HG02798 (cell line): ENCODE measurements at regions not wholly inside any gene's neighbourhood (a gene's known extent, or its start where the extent isn't known, plus 50 kb on each side); places are given as distances from the start of the nearest gene placed in this dataset.
"Not testable (repeated sequence)": the region's sequence is repeated elsewhere in the genome, so short reads cannot be mapped to it uniquely, and the experiment has no call there.

Experiments used
- ATAC-seq: cut with Tn5 transposase; IDR thresholded peaks from one replicate; pipeline ENCODE4 v1.9.1; 2021; ENCODE audit warnings: mild to moderate bottlenecking; ENCODE audit not compliant: unreplicated experiment, poor library complexity

- ATAC-seq, result no peak
Measured at GRCh38 chr5:165334201-165334600, 1828.8 kb downstream of the MAT2B start.

- ATAC-seq, result no peak
Measured at GRCh38 chr5:165349735-165350134, 1844.3 kb downstream of the MAT2B start.

DNA sequence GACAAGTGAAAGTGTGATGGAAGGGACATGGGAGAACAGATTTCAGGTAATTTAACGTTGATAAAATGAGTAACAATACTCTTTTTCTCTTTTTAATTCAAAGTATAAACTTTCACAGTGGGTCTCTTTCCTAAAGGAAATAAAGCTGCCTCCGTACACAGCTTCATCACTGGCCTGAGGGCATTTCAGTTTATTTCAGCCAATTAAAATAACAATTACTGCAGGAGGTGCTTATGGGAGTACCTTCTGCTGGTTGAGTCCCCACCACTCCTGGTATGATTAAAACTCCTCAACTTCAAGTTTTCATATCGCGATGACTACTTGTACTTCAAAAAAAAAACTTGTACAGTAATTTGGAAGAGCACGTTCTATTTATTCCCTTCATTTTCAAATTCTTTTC, 1845.9 kb downstream of the MAT2B start:
- ATAC-seq, result no peak

DNA sequence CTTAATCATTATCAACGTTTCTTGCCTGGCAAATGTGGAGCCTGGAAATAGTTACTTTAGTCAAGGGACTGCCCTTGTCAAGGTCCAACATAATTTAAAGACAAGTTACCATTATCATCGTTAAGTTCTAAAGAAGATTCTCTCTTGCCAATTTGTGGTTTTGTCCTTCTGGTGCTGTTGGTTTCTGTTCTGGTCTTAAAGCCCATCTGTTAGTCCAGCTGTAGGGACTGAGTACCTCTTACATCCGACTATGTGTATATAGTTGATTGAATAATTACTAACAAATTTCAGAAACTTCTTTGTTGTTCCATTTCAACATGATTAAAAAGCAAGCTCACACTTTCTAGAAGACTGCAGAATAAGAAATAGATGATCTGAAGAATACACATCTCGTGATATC, 1854.9 kb downstream of the MAT2B start:
- no peak for ATAC-seq

GRCh38 chr5:165360784-165361542, 1855.5 kb downstream of the MAT2B start:
- ATAC-seq, result no peak

GRCh38 chr5:165370233-165370632, 1864.8 kb downstream of the MAT2B start:
- no peak for ATAC-seq

GRCh38 chr5:165370794-165371193, 1865.4 kb downstream of the MAT2B start:
- no peak for ATAC-seq

DNA sequence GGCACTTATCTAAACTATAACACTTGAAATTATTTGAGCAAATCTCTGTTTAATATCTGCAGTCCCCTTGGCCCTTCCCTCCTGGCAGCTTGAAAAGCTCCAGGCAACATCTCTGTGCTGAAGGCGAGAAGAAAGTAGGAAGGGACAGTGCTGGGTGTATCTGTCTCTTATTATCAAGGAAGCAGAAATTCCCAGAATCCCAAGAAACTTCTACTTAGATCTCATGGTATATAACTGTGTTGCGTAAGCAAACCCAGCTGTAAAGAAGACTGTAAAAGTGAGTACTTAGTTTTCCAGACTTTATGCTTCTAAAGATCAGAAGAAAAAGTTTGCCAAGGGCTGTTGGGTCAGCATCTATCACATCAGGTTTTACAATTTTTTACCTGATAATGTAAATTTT, 1869.8 kb downstream of the MAT2B start:
- no peak for ATAC-seq

DNA sequence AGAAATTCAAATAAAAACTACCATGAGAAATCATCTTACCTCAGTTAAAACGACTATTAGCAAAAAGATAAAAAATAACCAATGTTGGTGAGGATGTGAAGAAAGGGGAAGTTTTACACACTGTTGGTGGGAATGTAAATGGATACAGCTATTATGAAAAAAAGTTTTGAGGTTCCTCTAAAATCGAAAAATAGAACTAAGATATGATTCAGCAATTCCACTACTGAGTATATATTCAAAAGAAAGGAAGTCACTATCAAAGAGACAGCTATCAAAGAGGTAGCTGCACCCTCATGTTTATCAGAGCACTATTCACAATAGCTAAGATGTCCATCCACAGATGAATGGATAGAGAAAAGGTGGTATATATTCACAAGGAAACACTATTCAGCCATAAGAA, 1888.4 kb downstream of the MAT2B start:
- ATAC-seq, result no peak

GRCh38 chr5:165397516-165397915, 1892.1 kb downstream of the MAT2B start:
- no peak for ATAC-seq

DNA sequence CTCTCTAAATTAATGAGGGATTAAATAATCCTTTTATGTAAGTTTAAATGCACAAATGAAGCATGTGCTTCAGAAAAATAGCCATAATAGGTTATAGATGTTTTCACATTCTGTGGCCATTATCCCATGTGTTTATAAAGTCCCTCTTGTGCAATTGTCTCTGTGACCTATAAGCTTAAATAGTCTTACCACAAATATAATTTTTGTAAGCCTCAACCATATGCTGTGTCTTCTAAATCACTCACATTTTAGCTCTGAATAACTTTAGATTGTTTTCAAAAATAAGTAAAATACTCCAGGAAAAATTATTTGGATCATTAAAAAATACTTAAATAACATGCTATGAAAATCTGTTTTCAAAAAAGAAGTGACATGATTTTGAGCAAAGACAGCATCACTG, 1894.7 kb downstream of the MAT2B start:
- ATAC-seq, result no peak

DNA sequence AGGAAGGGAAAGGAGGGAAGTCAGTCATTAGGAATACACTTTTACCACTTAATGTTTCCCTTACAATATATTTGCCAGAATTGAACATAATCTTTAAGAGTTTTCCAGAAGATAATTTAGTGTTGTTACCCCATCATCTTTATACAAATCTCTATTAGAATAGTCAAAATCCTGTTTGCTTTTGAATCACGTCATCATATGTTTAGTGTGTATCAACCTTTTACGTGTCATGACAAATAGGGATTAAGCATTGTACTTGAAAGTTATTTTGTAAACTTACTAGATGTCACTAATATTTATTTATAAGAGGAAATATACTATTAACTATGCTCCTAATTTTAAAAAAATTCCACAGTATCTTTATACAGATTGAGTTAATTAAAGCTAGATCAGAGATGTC, 1899.5 kb downstream of the MAT2B start:
- ATAC-seq, result no peak

GRCh38 chr5:165405340-165405739, 1899.9 kb downstream of the MAT2B start:
- ATAC-seq, result no peak

DNA sequence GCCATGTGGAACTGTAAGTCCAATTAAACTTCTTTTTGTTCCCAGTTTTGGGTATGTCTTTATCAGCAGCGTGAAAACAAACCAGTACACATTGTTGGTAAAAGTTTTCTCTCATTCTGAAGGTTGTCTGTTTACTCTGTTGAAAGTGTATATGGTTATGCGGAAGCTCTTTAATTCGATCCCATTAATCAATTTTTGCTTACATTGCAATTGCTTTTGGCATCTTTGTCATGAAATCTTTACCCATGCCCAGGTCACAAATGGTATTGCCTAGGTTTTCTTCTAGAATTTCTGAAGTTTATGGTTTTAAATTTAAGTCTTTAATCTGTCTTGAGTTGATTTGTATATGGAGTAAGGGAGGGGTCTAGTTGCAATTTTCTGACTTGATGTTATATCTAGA, 1901.9 kb downstream of the MAT2B start:
- ATAC-seq, result no peak

DNA sequence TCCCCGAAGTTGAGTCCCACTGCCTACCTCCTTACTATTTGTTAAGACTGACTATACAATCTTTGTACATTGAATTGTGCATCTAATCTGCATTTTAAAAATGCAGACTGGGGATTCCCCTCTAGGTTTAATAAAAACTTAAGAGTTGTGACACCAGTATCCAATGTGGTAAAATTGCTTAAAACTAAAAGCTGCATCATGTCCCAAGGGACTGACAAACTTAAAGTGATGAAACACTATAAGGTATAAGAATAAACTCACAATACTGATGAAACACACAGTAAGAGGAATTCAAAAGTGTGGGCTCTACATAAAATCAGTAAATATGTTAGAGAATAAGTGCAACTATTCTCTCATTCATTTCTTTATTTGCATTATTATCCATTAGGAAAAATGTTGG, 1905.1 kb downstream of the MAT2B start:
- ATAC-seq, result no peak

- ATAC-seq, result not testable (repeated sequence)
Measured at GRCh38 chr5:165411532-165411931, 1906.1 kb downstream of the MAT2B start.

DNA sequence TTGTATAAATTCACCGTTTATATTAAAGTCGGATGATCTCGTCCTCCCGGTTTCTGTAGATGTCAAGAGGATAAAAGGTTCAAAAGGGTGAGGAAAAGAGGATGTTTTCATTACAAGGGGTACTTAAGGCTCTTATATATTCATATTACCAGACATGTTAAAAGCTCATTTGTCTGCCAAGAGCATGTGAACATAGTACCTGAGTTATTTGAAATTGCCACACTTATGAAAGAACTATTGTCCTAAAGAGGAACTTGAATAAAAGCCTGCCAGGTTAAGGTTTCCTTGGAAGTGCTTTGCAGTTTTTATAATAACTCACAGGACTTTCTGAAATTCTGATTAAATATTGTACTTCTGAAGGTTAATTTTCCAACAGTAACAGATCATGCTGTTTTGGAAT, 1915.1 kb downstream of the MAT2B start:
- ATAC-seq, result no peak

DNA sequence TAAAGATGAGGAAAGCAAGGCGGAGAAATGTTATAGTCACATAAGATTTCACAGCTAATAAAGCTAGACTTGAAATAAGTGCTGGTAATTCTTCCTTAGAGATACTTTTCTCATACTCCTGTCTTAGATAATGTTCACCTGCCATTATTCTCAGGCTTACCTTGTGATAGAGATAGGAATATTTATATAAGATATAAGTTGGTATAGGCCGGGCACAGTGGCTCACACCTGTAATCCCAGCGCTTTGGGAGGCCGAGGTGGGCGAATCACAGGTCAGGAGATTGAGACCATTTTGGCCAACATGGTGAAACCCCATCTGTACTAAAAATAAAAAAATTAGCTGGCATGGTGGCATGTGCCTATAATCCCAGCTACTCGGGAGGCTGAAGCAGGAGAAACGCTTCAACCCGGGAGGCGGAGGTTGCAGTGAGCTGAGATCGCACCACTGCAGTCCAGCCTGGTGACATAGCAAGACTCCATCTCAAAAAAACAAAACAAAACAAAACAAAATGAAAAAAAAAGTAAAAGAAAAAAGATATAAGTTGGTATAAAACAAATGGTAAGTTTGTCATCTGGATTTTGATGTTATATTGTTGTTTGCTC, 1918.4 kb downstream of the MAT2B start:
- ATAC-seq, result no peak

GRCh38 chr5:165425594-165425993, 1920.2 kb downstream of the MAT2B start:
- ATAC-seq, result no peak

- no peak for ATAC-seq
Measured at GRCh38 chr5:165448753-165449152, 1943.3 kb downstream of the MAT2B start.

DNA sequence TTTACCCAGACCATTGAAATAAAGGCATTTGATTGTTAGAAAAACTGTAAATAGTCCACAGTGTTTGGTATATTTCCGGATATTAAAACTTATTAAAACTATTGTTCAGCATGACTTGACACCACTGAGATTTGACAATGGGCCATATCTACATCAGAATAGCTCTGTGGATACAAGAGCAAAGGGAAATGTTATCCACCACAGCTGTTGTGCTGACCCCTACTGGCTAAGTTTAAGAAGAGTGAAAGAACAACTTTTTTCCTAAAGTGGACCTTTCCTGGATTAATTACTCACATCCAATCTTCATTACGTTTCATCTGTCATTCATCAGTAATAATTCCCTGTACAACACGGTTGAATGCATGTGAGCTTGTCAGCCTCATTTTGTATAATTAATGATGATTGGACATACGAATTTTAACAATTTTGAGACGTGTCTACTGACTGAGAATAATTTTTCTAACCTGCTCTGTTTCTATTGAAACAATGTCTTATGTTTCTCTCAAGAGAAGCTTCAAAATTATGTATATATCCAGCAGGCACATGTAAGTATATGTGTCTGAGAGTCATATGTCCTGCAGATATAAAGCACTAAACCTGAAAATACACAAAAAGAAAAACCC, 1952.6 kb downstream of the MAT2B start:
- ATAC-seq, result peak; percentile 44

GRCh38 chr5:165459232-165459631, 1953.8 kb downstream of the MAT2B start:
- no peak for ATAC-seq
